Caco-2 (cell line): ENCODE measurements at regions not wholly inside any gene's neighbourhood (a gene's known extent, or its start where the extent isn't known, plus 50 kb on each side); places are given as distances from the start of the nearest gene placed in this dataset.

Experiments used
- BruUV-seq: library from RNA; stranded (reverse); fragments of 400-500 nt; replicated peaks from 2 replicates; lab custom pipeline; 2021; lab: Mats Ljungman, UMichigan
- CTCF ChIA-PET: fragments of 300-600 bp; sonication (Branson Sonifier 250); formaldehyde crosslinking; loops from one replicate; lab custom pipeline; 2022; ENCODE audit warnings: antibody characterized with exemption; lab: Charles Lee
- POLR2A ChIA-PET: fragments of 300-600 bp; sonication (Branson Sonifier 250); formaldehyde crosslinking; loops from one replicate; lab custom pipeline; 2022; ENCODE audit warnings: antibody characterized with exemption; lab: Charles Lee
- DNase-seq, 2 experiments: peaks; one replicate each; pipeline versions ENCODE4 v3.0.0 to v3.0.0-alpha.2; 2020 to 2022
- H3K27me3 ChIP-seq: replicated peaks from 2 replicates; pipeline ENCODE4 v1.6.0; 2011; ENCODE audit warnings: low read length; ENCODE audit not compliant: control insufficient read depth, insufficient read depth
- H3K36me3 ChIP-seq: 2 replicates; pipeline ENCODE4 v1.5.1; 2011; ENCODE audit warnings: low read length; ENCODE audit not compliant: control insufficient read depth, insufficient read depth
- H3K4me1 ChIP-seq: fragments of 250-450 bp; sonication (Bioruptor Pico); 2 replicates; pipeline ENCODE4 v1.5.1; 2020; ENCODE audit warnings: mild to moderate bottlenecking
- H3K4me3 ChIP-seq: 2 replicates; pipeline ENCODE4 v1.5.1; 2011; ENCODE audit warnings: low read depth, mild to moderate bottlenecking, control low read depth, low read length
- H3K9me3 ChIP-seq: fragments of 250-450 bp; sonication (Bioruptor Pico); 2 replicates; pipeline ENCODE4 v1.5.1; 2020; ENCODE audit warnings: mild to moderate bottlenecking, moderate library complexity
- H3K27ac Mint-ChIP-seq: one replicate; pipeline ENCODE4 v1.8.0; 2022; ENCODE audit warnings: mixed read lengths; ENCODE audit not compliant: unreplicated experiment
- H3K27me3 Mint-ChIP-seq: one replicate; pipeline ENCODE4 v1.8.0; 2022; ENCODE audit warnings: mixed read lengths; ENCODE audit not compliant: insufficient read depth, unreplicated experiment
- H3K36me3 Mint-ChIP-seq: one replicate; pipeline ENCODE4 v1.8.0; 2022; ENCODE audit warnings: mild to moderate bottlenecking, mixed read lengths; ENCODE audit not compliant: insufficient read depth, unreplicated experiment
- H3K4me1 Mint-ChIP-seq: one replicate; pipeline ENCODE4 v1.8.0; 2022; ENCODE audit warnings: low read depth, mixed read lengths; ENCODE audit not compliant: unreplicated experiment
- H3K4me3 Mint-ChIP-seq: one replicate; pipeline ENCODE4 v1.8.0; 2022; ENCODE audit warnings: mild to moderate bottlenecking, moderate library complexity, mixed read lengths; ENCODE audit not compliant: unreplicated experiment
- H3K9me3 Mint-ChIP-seq: one replicate; pipeline ENCODE4 v1.8.0; 2022; ENCODE audit warnings: mixed read lengths; ENCODE audit not compliant: unreplicated experiment
- CTCF ChIP-seq, 2 experiments: fragments of 200-600 bp in 1 of 2; IDR thresholded peaks; 1 replicate in 1 of 2; 2 replicates in 1 of 2; pipeline versions ENCODE4 v1.5.1 to v1.8.0; 2011 to 2022; ENCODE audit warnings: antibody characterized with exemption in 1 of 2, control low read depth in 1 of 2, inconsistent platforms in 1 of 2, low read depth in 1 of 2, low read length in 1 of 2, mild to moderate bottlenecking in 1 of 2, moderate library complexity in 1 of 2; ENCODE audit not compliant: insufficient read depth in 1 of 2, severe bottlenecking in 1 of 2, unreplicated experiment in 1 of 2
- intact Hi-C: fragments of 100-400 bp; cut with micrococcal nuclease; formaldehyde crosslinking; loops from one replicate; pipeline ENCODE4 v1.10.0; 2022; ENCODE audit not compliant: unreplicated experiment

- no peaks in the 10 kb centered on the region for H3K36me3 Mint-ChIP-seq
- H3K9me3 Mint-ChIP-seq = no peaks in the 10 kb centered on the region
- no peak overlapping the region for H3K27ac Mint-ChIP-seq
- no peak overlapping the region for H3K4me3 ChIP-seq
- H3K27me3 ChIP-seq = no peaks in the 10 kb centered on the region
- CTCF ChIA-PET = no interaction called here
- intact Hi-C loops = no loop called here
- H3K4me1 Mint-ChIP-seq = no peaks in the 10 kb centered on the region
- H3K9me3 ChIP-seq = no peaks in the 10 kb centered on the region; the same call in 1 of the 2 replicates
- H3K36me3 ChIP-seq = no peaks in the 10 kb centered on the region
- no peak overlapping the region for H3K4me3 Mint-ChIP-seq
- BruUV-seq = no TSS peak
- POLR2A ChIA-PET = no interaction called here
- H3K27me3 Mint-ChIP-seq = peaks cover 5% of the 10 kb centered on the region
- TF ChIP-seq CTCF (IDR thresholded peaks at IDR 0.05; ENCODE audit: insufficient read depth in 1 of 2, low read depth in 1 of 2, low read length in 1 of 2, severe bottlenecking in 1 of 2, unreplicated experiment in 1 of 2) = no peak
- DNase-seq = no peak
- no peaks in the 10 kb centered on the region for H3K4me1 ChIP-seq
These were observed 110.4 kb upstream of the SEMA6A start for GRCh38 chr5:116685069-116685468.

- TF ChIP-seq CTCF (IDR thresholded peaks at IDR 0.05; ENCODE audit: insufficient read depth in 1 of 2, low read depth in 1 of 2, low read length in 1 of 2, severe bottlenecking in 1 of 2, unreplicated experiment in 1 of 2) = no peak
- no peak overlapping the region for H3K27ac Mint-ChIP-seq
- CTCF ChIA-PET = no interaction called here
- POLR2A ChIA-PET = no interaction called here
- no TSS peak for BruUV-seq
- no peaks in the 10 kb centered on the region for H3K27me3 Mint-ChIP-seq
- H3K4me1 Mint-ChIP-seq = no peaks in the 10 kb centered on the region
- H3K4me1 ChIP-seq = no peaks in the 10 kb centered on the region
- H3K9me3 Mint-ChIP-seq = peaks cover 11% of the 10 kb centered on the region
- H3K36me3 Mint-ChIP-seq = no peaks in the 10 kb centered on the region
- no peaks in the 10 kb centered on the region for H3K36me3 ChIP-seq
- no peaks in the 10 kb centered on the region for H3K27me3 ChIP-seq
- H3K4me3 ChIP-seq = no peak overlapping the region
- H3K9me3 ChIP-seq = no peaks in the 10 kb centered on the region; the same call in 1 of the 2 replicates
- no peak for DNase-seq
- no peak overlapping the region for H3K4me3 Mint-ChIP-seq
- intact Hi-C loops = no loop called here
These were observed 106.9 kb upstream of the SEMA6A start for GRCh38 chr5:116681334-116682013.

GRCh38 chr5:116675626-116675910, 100.9 kb upstream of the SEMA6A start:
- Mint-ChIP-seq H3K4me1 (peaks cover 8% of the 10 kb centered on the region), H3K27me3 (no peaks in the 10 kb centered on the region), H3K9me3 (peaks cover 11% of the 10 kb centered on the region), H3K4me3 (no peak overlapping the region), H3K36me3 (no peaks in the 10 kb centered on the region), H3K27ac (no peak overlapping the region)
- Histone ChIP-seq H3K9me3 (no peaks in the 10 kb centered on the region; the same call in 1 of the 2 replicates), H3K4me3 (no peak overlapping the region), H3K27me3 (no peaks in the 10 kb centered on the region), H3K4me1 (peaks cover 17% of the 10 kb centered on the region), H3K36me3 (no peaks in the 10 kb centered on the region)
- no peak for TF ChIP-seq CTCF (IDR thresholded peaks at IDR 0.05; ENCODE audit: insufficient read depth in 1 of 2, low read depth in 1 of 2, low read length in 1 of 2, severe bottlenecking in 1 of 2, unreplicated experiment in 1 of 2)
- CTCF ChIA-PET = no interaction called here
- POLR2A ChIA-PET = no interaction called here
- intact Hi-C loops = no loop called here
- DNase-seq = no peak
- no TSS peak for BruUV-seq
